Liver (tissue), 8 donors: ENCODE measurements at regions not wholly inside any gene's neighbourhood (a gene's known extent, or its start where the extent isn't known, plus 50 kb on each side); places are given as distances from the start of the nearest gene placed in this dataset.

ENCODE experiments used
- DNase-seq: peaks from one replicate; pipeline ENCODE4 v3.0.0-alpha.2; 2017; ENCODE audit warnings: low spot score
- H3K27ac ChIP-seq, 2 donors: one replicate each; pipeline ENCODE4 v1.7.0; 2013; ENCODE audit warnings: inconsistent platforms in 2 of 2, low read length in 2 of 2, control low read depth in 1 of 2, low read depth in 1 of 2, mild to moderate bottlenecking in 1 of 2
- H3K27me3 ChIP-seq, 4 donors: one replicate each; pipeline versions ENCODE4 v1.6.1 to v1.7.0; 2013; ENCODE audit warnings: low read length in 3 of 4, inconsistent platforms in 1 of 4, mild to moderate bottlenecking in 1 of 4, moderate library complexity in 1 of 4; ENCODE audit not compliant: control insufficient read depth in 4 of 4, insufficient read depth in 4 of 4
- H3K36me3 ChIP-seq, 4 donors: one replicate each; pipeline versions ENCODE4 v1.6.1 to v1.7.0; 2013; ENCODE audit warnings: low read length in 3 of 4, mild to moderate bottlenecking in 3 of 4, low read depth in 1 of 4, moderate library complexity in 1 of 4; ENCODE audit not compliant: control insufficient read depth in 4 of 4, insufficient read depth in 3 of 4
- H3K4me1 ChIP-seq, 4 donors: one replicate each; pipeline versions ENCODE4 v1.6.1 to v1.7.0; 2013; ENCODE audit warnings: low read length in 3 of 4, mild to moderate bottlenecking in 3 of 4, moderate library complexity in 1 of 4; ENCODE audit not compliant: control insufficient read depth in 4 of 4, insufficient read depth in 4 of 4
- H3K4me3 ChIP-seq, 3 donors: one replicate each; pipeline versions ENCODE4 v1.6.1 to v1.7.0; 2013; ENCODE audit warnings: low read length in 3 of 3, control low read depth in 1 of 3, low read depth in 1 of 3, mild to moderate bottlenecking in 1 of 3
- H3K9ac ChIP-seq, 2 donors: one replicate each; pipeline ENCODE4 v1.7.0; 2013; ENCODE audit warnings: low read length in 2 of 2, mild to moderate bottlenecking in 2 of 2, moderate library complexity in 2 of 2, control low read depth in 1 of 2, low read depth in 1 of 2
- H3K9me3 ChIP-seq, 4 donors: one replicate each; pipeline versions ENCODE4 v1.6.1 to v1.7.0; 2013; ENCODE audit warnings: low read length in 3 of 4; ENCODE audit not compliant: control insufficient read depth in 4 of 4
- CTCF ChIP-seq: fragments of 150-350 bp; IDR thresholded peaks from 2 replicates; pipeline ENCODE4 v1.5.1; 2017; ENCODE audit warnings: improper control_type of control experiment, low read depth, low read length; ENCODE audit not compliant: missing input control
- EGR1 ChIP-seq, 2 donors: IDR thresholded peaks; 2 replicates each; pipeline ENCODE4 v1.6.1; 2016 to 2018; ENCODE audit warnings: antibody characterized with exemption in 2 of 2, low read depth in 2 of 2
- FOXA1 ChIP-seq: IDR thresholded peaks from 2 replicates; pipeline ENCODE4 v1.6.1; 2016; ENCODE audit warnings: antibody characterized with exemption
- FOXA2 ChIP-seq: IDR thresholded peaks from 2 replicates; pipeline ENCODE4 v1.6.1; 2016; ENCODE audit warnings: antibody characterized with exemption
- GABPA ChIP-seq, 2 donors: IDR thresholded peaks in 1 of 2; conservative IDR thresholded peaks in 1 of 2; 2 replicates each; pipeline ENCODE4 v1.6.1; 2016; ENCODE audit warnings: antibody characterized with exemption in 2 of 2, mild to moderate bottlenecking in 1 of 2, moderate library complexity in 1 of 2
- HNF4A ChIP-seq, 2 donors: conservative IDR thresholded peaks; 2 replicates each; pipeline ENCODE4 v1.6.1; 2016; ENCODE audit warnings: antibody characterized with exemption in 2 of 2, mild to moderate bottlenecking in 2 of 2
- HNF4G ChIP-seq: IDR thresholded peaks from 2 replicates; pipeline ENCODE4 v1.6.1; 2016; ENCODE audit warnings: antibody characterized with exemption
- JUND ChIP-seq, 2 donors: IDR thresholded peaks; 2 replicates each; pipeline ENCODE4 v1.6.1; 2016; ENCODE audit warnings: antibody characterized with exemption in 2 of 2
- MAX ChIP-seq: IDR thresholded peaks from 2 replicates; pipeline ENCODE4 v1.6.1; 2016; ENCODE audit warnings: antibody characterized with exemption
- NR2F2 ChIP-seq: IDR thresholded peaks from 2 replicates; pipeline ENCODE4 v1.6.1; 2016; ENCODE audit warnings: antibody characterized with exemption
- RAD21 ChIP-seq, 2 donors: IDR thresholded peaks; 2 replicates each; pipeline ENCODE4 v1.6.1; 2016; ENCODE audit warnings: antibody characterized with exemption in 2 of 2, mild to moderate bottlenecking in 2 of 2
- RXRA ChIP-seq, 2 donors: IDR thresholded peaks; 2 replicates each; pipeline ENCODE4 v1.6.1; 2017 to 2018; ENCODE audit warnings: antibody characterized with exemption in 2 of 2, mild to moderate bottlenecking in 1 of 2
- SP1 ChIP-seq: IDR thresholded peaks from 2 replicates; pipeline ENCODE4 v1.6.1; 2018; ENCODE audit warnings: antibody characterized with exemption, mild to moderate bottlenecking
- TAF1 ChIP-seq: conservative IDR thresholded peaks from 2 replicates; pipeline ENCODE4 v1.6.1; 2016; ENCODE audit warnings: antibody characterized with exemption, mild to moderate bottlenecking
- YY1 ChIP-seq: IDR thresholded peaks from 2 replicates; pipeline ENCODE4 v1.6.1; 2016; ENCODE audit warnings: antibody characterized with exemption, mild to moderate bottlenecking
- ZBTB33 ChIP-seq: IDR thresholded peaks from 2 replicates; pipeline ENCODE4 v1.6.1; 2016; ENCODE audit warnings: antibody characterized with exemption
- WGBS: extraction: QIAGEN DNeasy Blood & Tissue Kit; methylation state at CpG from one replicate; pipeline ENCODE4 v1.1.7; 2013; 5-methylcytosine and 5-hydroxymethylcytosine counted together
- TF ChIP-seq, protein P1 (sequence below): IDR thresholded peaks from 2 replicates; pipeline ENCODE4 v1.6.1; 2016; ENCODE audit warnings: antibody characterized with exemption
- TF ChIP-seq, protein P2 (sequence below): IDR thresholded peaks from 2 replicates; pipeline ENCODE4 v1.6.1; 2016; ENCODE audit warnings: antibody characterized with exemption, mild to moderate bottlenecking
- donor health status: healthy.
- donor health status: healthy.
- donor health status: healthy.
- donor health status: healthy.
- donor health status: healthy.

DNA sequence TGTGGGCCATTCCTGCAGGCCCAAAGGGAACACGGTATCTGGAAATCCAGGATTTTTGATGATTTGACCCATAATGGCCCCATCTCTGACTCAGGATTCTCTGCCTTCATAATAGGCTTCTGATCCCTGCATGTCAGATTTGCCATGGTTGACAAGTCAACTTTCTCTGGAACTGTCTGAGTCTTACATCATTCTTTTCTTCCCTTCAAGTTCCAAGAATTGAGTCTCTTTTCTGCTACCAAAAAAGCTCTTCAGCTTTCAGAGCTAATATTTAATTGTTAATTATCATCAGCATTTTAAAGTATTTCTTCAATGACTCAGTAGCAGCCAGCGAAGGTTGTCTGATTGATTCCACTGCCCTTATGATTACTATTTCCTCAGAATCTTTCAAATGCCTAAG is 244.4 kb upstream of the COL8A1 start:
- no peak for DNase-seq
- 65% methylated on average over 2 of the region's 2 CpGs for WGBS
- TF ChIP-seq RAD21 (IDR thresholded peaks at IDR 0.05) (no peak), NR2F2 (no peak), ZBTB33 (no peak)
- Histone ChIP-seq H3K9me3 (peaks cover 0 to 7% (median under 1%) of the 10 kb centered on the region in 4 donors), H3K4me1 (no peaks in the 10 kb centered on the region), H3K4me3 (no peak overlapping the region), H3K9ac (no peak overlapping the region), H3K27me3 (no peaks in the 10 kb centered on the region), H3K27ac (no peak overlapping the region), H3K36me3 (no peaks in the 10 kb centered on the region)

DNA sequence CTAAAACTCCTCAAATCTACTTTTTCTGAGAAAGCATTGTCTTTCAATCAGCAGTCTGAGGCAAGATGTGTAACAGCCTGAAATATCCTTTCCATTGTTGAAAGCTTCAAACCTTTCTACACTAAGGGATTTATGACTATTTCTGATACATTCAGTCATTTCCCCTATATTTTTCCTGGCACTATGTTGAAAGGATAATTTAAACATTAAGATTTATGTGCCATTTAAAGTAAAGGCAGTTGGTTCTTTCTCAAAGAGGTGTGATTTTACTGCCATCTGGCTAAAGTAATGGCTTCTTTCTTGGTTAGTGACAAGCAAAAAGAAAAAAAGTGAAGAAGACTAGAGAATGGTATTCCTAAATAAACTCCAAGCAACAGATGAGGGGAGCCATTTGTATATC is 249.6 kb upstream of the COL8A1 start:
- no peaks in the 10 kb centered on the region for H3K36me3 ChIP-seq
- TF ChIP-seq NR2F2 (no peak), CTCF (no peak), HNF4G (no peak), SP1 (no peak), EGR1 (IDR thresholded peaks at IDR 0.05; ENCODE audit: low read depth in 2 of 2) (no peak), TAF1 (no peak), HNF4A (conservative IDR thresholded peaks at IDR 0.05) (no peak), RAD21 (IDR thresholded peaks at IDR 0.05) (no peak), YY1 (no peak), MAX (no peak), ZBTB33 (no peak), RXRA (IDR thresholded peaks at IDR 0.05) (no peak), JUND (IDR thresholded peaks at IDR 0.05) (no peak), GABPA (IDR thresholded peaks at IDR 0.05 in 1 of 2, conservative IDR thresholded peaks at IDR 0.05 in 1 of 2) (no peak), FOXA1 (no peak), FOXA2 (no peak)
- TF ChIP-seq, protein P1, sequence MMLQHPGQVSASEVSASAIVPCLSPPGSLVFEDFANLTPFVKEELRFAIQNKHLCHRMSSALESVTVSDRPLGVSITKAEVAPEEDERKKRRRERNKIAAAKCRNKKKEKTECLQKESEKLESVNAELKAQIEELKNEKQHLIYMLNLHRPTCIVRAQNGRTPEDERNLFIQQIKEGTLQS, result no peak
- TF ChIP-seq, protein P2, sequence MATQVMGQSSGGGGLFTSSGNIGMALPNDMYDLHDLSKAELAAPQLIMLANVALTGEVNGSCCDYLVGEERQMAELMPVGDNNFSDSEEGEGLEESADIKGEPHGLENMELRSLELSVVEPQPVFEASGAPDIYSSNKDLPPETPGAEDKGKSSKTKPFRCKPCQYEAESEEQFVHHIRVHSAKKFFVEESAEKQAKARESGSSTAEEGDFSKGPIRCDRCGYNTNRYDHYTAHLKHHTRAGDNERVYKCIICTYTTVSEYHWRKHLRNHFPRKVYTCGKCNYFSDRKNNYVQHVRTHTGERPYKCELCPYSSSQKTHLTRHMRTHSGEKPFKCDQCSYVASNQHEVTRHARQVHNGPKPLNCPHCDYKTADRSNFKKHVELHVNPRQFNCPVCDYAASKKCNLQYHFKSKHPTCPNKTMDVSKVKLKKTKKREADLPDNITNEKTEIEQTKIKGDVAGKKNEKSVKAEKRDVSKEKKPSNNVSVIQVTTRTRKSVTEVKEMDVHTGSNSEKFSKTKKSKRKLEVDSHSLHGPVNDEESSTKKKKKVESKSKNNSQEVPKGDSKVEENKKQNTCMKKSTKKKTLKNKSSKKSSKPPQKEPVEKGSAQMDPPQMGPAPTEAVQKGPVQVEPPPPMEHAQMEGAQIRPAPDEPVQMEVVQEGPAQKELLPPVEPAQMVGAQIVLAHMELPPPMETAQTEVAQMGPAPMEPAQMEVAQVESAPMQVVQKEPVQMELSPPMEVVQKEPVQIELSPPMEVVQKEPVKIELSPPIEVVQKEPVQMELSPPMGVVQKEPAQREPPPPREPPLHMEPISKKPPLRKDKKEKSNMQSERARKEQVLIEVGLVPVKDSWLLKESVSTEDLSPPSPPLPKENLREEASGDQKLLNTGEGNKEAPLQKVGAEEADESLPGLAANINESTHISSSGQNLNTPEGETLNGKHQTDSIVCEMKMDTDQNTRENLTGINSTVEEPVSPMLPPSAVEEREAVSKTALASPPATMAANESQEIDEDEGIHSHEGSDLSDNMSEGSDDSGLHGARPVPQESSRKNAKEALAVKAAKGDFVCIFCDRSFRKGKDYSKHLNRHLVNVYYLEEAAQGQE, result no peak
- H3K27ac ChIP-seq, result no peak overlapping the region
- no peak overlapping the region for H3K4me3 ChIP-seq
- no peak for DNase-seq
- no peaks in the 10 kb centered on the region for H3K27me3 ChIP-seq
- H3K9ac ChIP-seq, result no peak overlapping the region
- no peaks in the 10 kb centered on the region for H3K9me3 ChIP-seq
- no peaks in the 10 kb centered on the region for H3K4me1 ChIP-seq
